H9 (cell line): ENCODE measurements at regions not wholly inside any gene's neighbourhood (a gene's known extent, or its start where the extent isn't known, plus 50 kb on each side); places are given as distances from the start of the nearest gene placed in this dataset.

Experiments
- DNase-seq: peaks from one replicate; pipeline ENCODE4 v3.0.0-alpha.2; 2017
- H2AFZ ChIP-seq: one replicate; pipeline ENCODE4 v1.6.1; 2013; ENCODE audit warnings: mild to moderate bottlenecking, low read length, control low read depth, moderate library complexity
- H2AK5ac ChIP-seq: 2 replicates; pipeline ENCODE4 v1.6.1; 2013; ENCODE audit warnings: low read length, control low read depth, mixed read lengths; ENCODE audit not compliant: insufficient read length
- H2BK120ac ChIP-seq: one replicate; pipeline ENCODE4 v1.6.1; 2013; ENCODE audit warnings: low read depth, mild to moderate bottlenecking, low read length, control low read depth, inconsistent platforms; ENCODE audit not compliant: poor library complexity, severe bottlenecking
- H2BK12ac ChIP-seq: 2 replicates; pipeline ENCODE4 v1.6.1; 2013; ENCODE audit warnings: low read length, control low read depth, mixed read lengths, low read depth; ENCODE audit not compliant: insufficient read length
- H2BK15ac ChIP-seq: 2 replicates; pipeline ENCODE4 v1.6.1; 2013; ENCODE audit warnings: low read depth, low read length, control low read depth
- H2BK20ac ChIP-seq: one replicate; pipeline ENCODE4 v1.6.1; 2013; ENCODE audit warnings: low read depth, mild to moderate bottlenecking, low read length, control low read depth, inconsistent platforms; ENCODE audit not compliant: poor library complexity, severe bottlenecking
- H2BK5ac ChIP-seq: 2 replicates; pipeline ENCODE4 v1.6.1; 2013; ENCODE audit warnings: low read length, control low read depth, mixed read lengths; ENCODE audit not compliant: insufficient read length
- H3K14ac ChIP-seq: 2 replicates; pipeline ENCODE4 v1.6.1; 2013; ENCODE audit warnings: low read length, control low read depth; ENCODE audit not compliant: insufficient read depth
- H3K18ac ChIP-seq: 2 replicates; pipeline ENCODE4 v1.6.1; 2013; ENCODE audit warnings: low read depth, mild to moderate bottlenecking, mixed read lengths, low read length, control low read depth; ENCODE audit not compliant: insufficient read length
- H3K23ac ChIP-seq: 2 replicates; pipeline ENCODE4 v1.6.1; 2013; ENCODE audit warnings: low read length, control low read depth, mixed read lengths, low read depth; ENCODE audit not compliant: insufficient read length
- H3K23me2 ChIP-seq: 2 replicates; pipeline ENCODE4 v1.6.1; 2013; ENCODE audit warnings: low read depth, mild to moderate bottlenecking, mixed read lengths, low read length, control low read depth; ENCODE audit not compliant: insufficient read length, poor library complexity, severe bottlenecking
- H3K27ac ChIP-seq: 2 replicates; pipeline ENCODE4 v1.5.1; 2013; ENCODE audit warnings: low read length, control low read depth, mixed read lengths, low read depth; ENCODE audit not compliant: insufficient read length
- H3K27me3 ChIP-seq: 2 replicates; pipeline ENCODE4 v1.6.1; 2013; ENCODE audit warnings: low read length, control low read depth, inconsistent platforms; ENCODE audit not compliant: insufficient read depth
- H3K4ac ChIP-seq: 2 replicates; pipeline ENCODE4 v1.6.1; 2013; ENCODE audit warnings: low read depth, mild to moderate bottlenecking, control low read depth, inconsistent platforms, low read length, moderate library complexity
- H3K4me1 ChIP-seq: 2 replicates; pipeline ENCODE4 v1.6.1; 2013; ENCODE audit warnings: low read length, control low read depth, inconsistent platforms; ENCODE audit not compliant: insufficient read depth
- H3K4me2 ChIP-seq: 2 replicates; pipeline ENCODE4 v1.6.1; 2013; ENCODE audit warnings: low read length, control low read depth, mixed read lengths; ENCODE audit not compliant: insufficient read length, insufficient read depth
- H3K56ac ChIP-seq: 2 replicates; pipeline ENCODE4 v1.6.1; 2013; ENCODE audit warnings: low read depth, mild to moderate bottlenecking, mixed read lengths, low read length, control low read depth; ENCODE audit not compliant: insufficient read length
- H3K79me1 ChIP-seq: 2 replicates; pipeline ENCODE4 v1.6.1; 2013; ENCODE audit warnings: low read depth, mild to moderate bottlenecking, moderate library complexity, low read length, control low read depth, inconsistent platforms; ENCODE audit not compliant: insufficient read depth, poor library complexity, severe bottlenecking
- H3K79me2 ChIP-seq: 2 replicates; pipeline ENCODE4 v1.6.1; 2013; ENCODE audit warnings: low read length, control low read depth, inconsistent platforms; ENCODE audit not compliant: insufficient read depth
- H3K9ac ChIP-seq: 2 replicates; pipeline ENCODE4 v1.6.1; 2013; ENCODE audit warnings: low read length, control low read depth, mixed read lengths; ENCODE audit not compliant: insufficient read length; ENCODE audit errors: extremely low read depth
- H3K9me3 ChIP-seq: one replicate; pipeline ENCODE4 v1.6.1; 2013; ENCODE audit warnings: low read depth, low read length, inconsistent platforms; ENCODE audit not compliant: control insufficient read depth
- H3T11ph ChIP-seq: one replicate; pipeline ENCODE4 v1.6.1; 2013; ENCODE audit warnings: mild to moderate bottlenecking, low read length, control low read depth, inconsistent platforms
- H4K20me1 ChIP-seq: one replicate; pipeline ENCODE4 v1.6.1; 2013; ENCODE audit not compliant: control insufficient read depth, insufficient read length, insufficient read depth
- H4K5ac ChIP-seq: 2 replicates; pipeline ENCODE4 v1.6.1; 2013; ENCODE audit warnings: low read depth, mild to moderate bottlenecking, mixed read lengths, low read length, control low read depth; ENCODE audit not compliant: insufficient read length
- H4K8ac ChIP-seq: replicated peaks from 2 replicates; pipeline ENCODE4 v1.6.1; 2013; ENCODE audit warnings: low read length, control low read depth, mixed read lengths, low read depth; ENCODE audit not compliant: insufficient read length
- H4K91ac ChIP-seq: 2 replicates; pipeline ENCODE4 v1.6.1; 2013; ENCODE audit warnings: low read depth, mild to moderate bottlenecking, moderate library complexity, mixed read lengths, low read length, control low read depth; ENCODE audit not compliant: insufficient read length
- H3K27ac Mint-ChIP-seq, 3 experiments: 2 replicates in 2 of 3; 3 replicates in 1 of 3; pipeline ENCODE4 v1.8.0; 2020 to 2021; ENCODE audit warnings: mixed read lengths in 3 of 3, mild to moderate bottlenecking in 1 of 3, moderate library complexity in 1 of 3
- H3K27me3 Mint-ChIP-seq: 2 replicates; pipeline ENCODE4 v1.8.0; 2021; ENCODE audit warnings: low read depth, mild to moderate bottlenecking, moderate library complexity, mixed read lengths
- H3K36me3 Mint-ChIP-seq, 3 experiments: 2 replicates in 2 of 3; 3 replicates in 1 of 3; pipeline ENCODE4 v1.8.0; 2020 to 2021; ENCODE audit warnings: low read depth in 3 of 3, mixed read lengths in 3 of 3; ENCODE audit not compliant: insufficient read depth in 1 of 3
- H3K4me1 Mint-ChIP-seq, 2 experiments: 2 replicates each; pipeline ENCODE4 v1.8.0; 2020; ENCODE audit warnings: mixed read lengths in 2 of 2
- H3K4me3 Mint-ChIP-seq, 2 experiments: 2 replicates in 1 of 2; 3 replicates in 1 of 2; pipeline ENCODE4 v1.8.0; 2020 to 2021; ENCODE audit warnings: mild to moderate bottlenecking in 2 of 2, mixed read lengths in 2 of 2, moderate library complexity in 1 of 2
- H3K9me3 Mint-ChIP-seq, 2 experiments: 2 replicates in 1 of 2; 3 replicates in 1 of 2; pipeline ENCODE4 v1.8.0; 2020; ENCODE audit warnings: mild to moderate bottlenecking in 2 of 2, mixed read lengths in 2 of 2, moderate library complexity in 1 of 2
- WGBS: extraction: QIAGEN DNeasy Blood & Tissue Kit; methylation state at CpG from one replicate; pipeline ENCODE4 v1.1.7; 2013; ENCODE audit warnings: missing lambda C conversion rate, low lambda C conversion rate, mixed read lengths; ENCODE audit not compliant: insufficient read length; ENCODE audit errors: extremely low coverage; 5-methylcytosine and 5-hydroxymethylcytosine counted together
- TF ChIP-seq, protein P1 (sequence below): fragments of 200-600 bp; sonication (generic); conservative IDR thresholded peaks from 3 replicates; pipeline ENCODE4 v1.8.0; 2021; ENCODE audit warnings: antibody characterized with exemption, mild to moderate bottlenecking

DNA sequence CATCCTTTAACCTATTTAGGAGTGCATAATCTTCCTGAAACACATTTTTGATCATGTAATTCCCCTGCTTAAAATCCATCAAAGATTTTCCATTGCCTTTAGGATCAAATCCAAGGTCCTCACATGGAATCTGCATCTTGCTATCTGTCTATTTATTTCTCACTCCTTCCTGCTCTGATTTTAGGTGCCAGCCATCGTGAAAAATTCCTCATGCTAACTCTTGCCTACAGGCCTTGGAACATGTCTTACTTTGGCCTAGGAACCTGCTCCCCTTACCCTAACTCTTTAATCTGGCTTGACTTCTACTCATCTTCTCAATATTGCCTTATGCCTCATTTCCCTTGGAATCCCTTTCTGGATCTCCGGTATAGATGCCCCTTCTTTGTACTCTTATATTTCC is 1074.3 kb downstream of the TTLL7 start:
- no peak overlapping the region for H3K4me2 ChIP-seq
- no peak overlapping the region for H3K18ac ChIP-seq
- H3K9me3 ChIP-seq = no peaks in the 10 kb centered on the region
- Mint-ChIP-seq H3K36me3 (no peaks in the 10 kb centered on the region), H3K27ac (no peak overlapping the region), H3K9me3 (no peaks in the 10 kb centered on the region), H3K4me3 (no peak overlapping the region), H3K27me3 (no peaks in the 10 kb centered on the region), H3K4me1 (peaks cover 10 to 13% of the 10 kb centered on the region in 2 experiments)
- WGBS = no CpG with 5 or more reads among the region's 2 CpGs
- H4K20me1 ChIP-seq = no peaks in the 10 kb centered on the region
- H3K79me1 ChIP-seq = no peaks in the 10 kb centered on the region
- H2AK5ac ChIP-seq = no peak overlapping the region
- H3K9ac ChIP-seq = no peak overlapping the region
- H3K14ac ChIP-seq = no peak overlapping the region
- DNase-seq = no peak
- H3K79me2 ChIP-seq = no peaks in the 10 kb centered on the region
- no peak overlapping the region for H4K8ac ChIP-seq
- H4K5ac ChIP-seq = no peak overlapping the region
- H3K23me2 ChIP-seq = no peaks in the 10 kb centered on the region
- no peak overlapping the region for H3K27ac ChIP-seq
- H3K4ac ChIP-seq = no peak overlapping the region
- no peak overlapping the region for H2BK15ac ChIP-seq
- no peaks in the 10 kb centered on the region for H3K4me1 ChIP-seq
- H2BK12ac ChIP-seq = no peak overlapping the region
- TF ChIP-seq, protein P1, sequence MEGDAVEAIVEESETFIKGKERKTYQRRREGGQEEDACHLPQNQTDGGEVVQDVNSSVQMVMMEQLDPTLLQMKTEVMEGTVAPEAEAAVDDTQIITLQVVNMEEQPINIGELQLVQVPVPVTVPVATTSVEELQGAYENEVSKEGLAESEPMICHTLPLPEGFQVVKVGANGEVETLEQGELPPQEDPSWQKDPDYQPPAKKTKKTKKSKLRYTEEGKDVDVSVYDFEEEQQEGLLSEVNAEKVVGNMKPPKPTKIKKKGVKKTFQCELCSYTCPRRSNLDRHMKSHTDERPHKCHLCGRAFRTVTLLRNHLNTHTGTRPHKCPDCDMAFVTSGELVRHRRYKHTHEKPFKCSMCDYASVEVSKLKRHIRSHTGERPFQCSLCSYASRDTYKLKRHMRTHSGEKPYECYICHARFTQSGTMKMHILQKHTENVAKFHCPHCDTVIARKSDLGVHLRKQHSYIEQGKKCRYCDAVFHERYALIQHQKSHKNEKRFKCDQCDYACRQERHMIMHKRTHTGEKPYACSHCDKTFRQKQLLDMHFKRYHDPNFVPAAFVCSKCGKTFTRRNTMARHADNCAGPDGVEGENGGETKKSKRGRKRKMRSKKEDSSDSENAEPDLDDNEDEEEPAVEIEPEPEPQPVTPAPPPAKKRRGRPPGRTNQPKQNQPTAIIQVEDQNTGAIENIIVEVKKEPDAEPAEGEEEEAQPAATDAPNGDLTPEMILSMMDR = no peak
- H3T11ph ChIP-seq = no peak overlapping the region
- H3K23ac ChIP-seq = no peak overlapping the region
- H3K56ac ChIP-seq = no peak overlapping the region
- H2BK120ac ChIP-seq = no peak overlapping the region
- H3K27me3 ChIP-seq = no peaks in the 10 kb centered on the region
- H2BK20ac ChIP-seq = no peak overlapping the region
- H2BK5ac ChIP-seq = no peak overlapping the region
- no peak overlapping the region for H4K91ac ChIP-seq
- no peak overlapping the region for H2AFZ ChIP-seq
